ENCODE measurements at regions not wholly inside any gene's neighbourhood (a gene's known extent, or its start where the extent isn't known, plus 50 kb on each side); places are given as distances from the start of the nearest gene placed in this dataset.
"Not testable (repeated sequence)": the region's sequence is repeated elsewhere in the genome, so short reads cannot be mapped to it uniquely, and the experiment has no call there.

- DNase-seq: no peak
Measured at GRCh38 chr12:45490232-45490881, 239.1 kb upstream of the ARID2 start.

GRCh38 chr12:45494279-45494678 is 235.2 kb upstream of the ARID2 start:
- DNase-seq: no peak

DNA sequence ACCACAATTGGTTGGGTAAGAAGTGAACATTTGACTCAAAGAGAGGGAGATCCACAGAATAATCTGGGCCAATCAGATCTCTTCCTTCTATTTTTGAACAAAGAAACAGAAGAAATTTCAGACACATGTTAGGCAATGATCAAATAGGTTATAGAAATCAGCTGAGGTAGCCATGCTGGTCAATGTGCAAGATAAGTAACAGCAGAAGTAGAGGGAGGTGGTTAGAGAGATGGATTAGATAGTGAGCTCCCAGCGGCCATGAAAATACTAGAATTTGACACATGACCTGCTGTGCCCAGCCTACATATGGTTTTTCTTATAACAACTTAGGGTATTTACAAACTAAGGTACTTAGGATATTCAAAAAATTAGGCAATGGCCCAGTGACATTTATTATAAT is 230.9 kb upstream of the ARID2 start:
- DNase-seq: no peak

DNA sequence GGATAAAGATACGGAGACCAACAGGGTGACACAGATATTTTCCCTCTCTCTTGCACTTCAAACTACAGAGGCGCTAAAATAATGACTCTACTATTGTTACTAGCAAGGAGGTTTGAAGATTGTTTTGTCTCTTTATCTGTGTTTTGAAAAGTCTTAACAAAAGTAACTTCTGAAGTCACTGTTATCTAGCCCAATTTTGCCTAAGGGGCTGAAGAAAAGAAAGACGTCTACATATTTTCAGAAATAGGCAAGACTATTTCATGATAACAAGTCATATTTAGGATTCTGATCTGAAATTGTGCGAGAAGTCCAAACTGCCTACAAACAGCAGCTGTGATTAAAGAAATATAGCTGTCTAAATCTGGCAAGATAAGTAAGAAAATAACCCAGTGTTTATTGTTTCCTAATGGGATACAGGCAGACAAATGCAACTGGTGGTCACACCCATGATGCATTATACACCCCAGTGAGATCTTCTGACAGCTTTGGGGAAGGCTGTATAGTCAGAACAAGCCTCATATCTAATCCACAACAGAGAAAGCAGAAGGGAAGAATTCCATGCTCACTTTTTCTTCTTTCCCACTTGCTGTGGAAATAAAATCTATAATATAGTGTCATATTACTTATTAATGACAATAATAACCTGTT is 226.9 kb upstream of the ARID2 start:
- DNase-seq: no peak

DNA sequence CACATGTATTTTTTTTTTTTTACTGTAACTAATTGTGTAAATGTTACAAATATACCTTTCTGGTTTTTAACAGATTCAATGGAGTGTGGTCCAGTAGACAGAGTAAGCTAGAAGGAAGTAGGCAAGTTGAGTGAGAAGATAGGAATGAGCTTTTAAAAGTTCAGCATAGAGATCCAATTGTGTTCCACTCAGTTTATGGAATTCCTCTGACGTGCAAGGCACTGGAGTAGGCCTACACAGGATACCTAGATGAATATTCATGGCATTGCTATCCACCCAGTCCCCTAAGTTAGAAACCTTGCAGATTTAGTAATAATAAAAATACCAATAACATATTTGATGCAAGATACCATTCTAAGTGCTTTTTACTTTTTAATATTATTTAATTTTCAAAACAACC is 225.6 kb upstream of the ARID2 start:
- no peak for DNase-seq

GRCh38 chr12:45504316-45505010 is 225.0 kb upstream of the ARID2 start:
- no peak for DNase-seq

DNA sequence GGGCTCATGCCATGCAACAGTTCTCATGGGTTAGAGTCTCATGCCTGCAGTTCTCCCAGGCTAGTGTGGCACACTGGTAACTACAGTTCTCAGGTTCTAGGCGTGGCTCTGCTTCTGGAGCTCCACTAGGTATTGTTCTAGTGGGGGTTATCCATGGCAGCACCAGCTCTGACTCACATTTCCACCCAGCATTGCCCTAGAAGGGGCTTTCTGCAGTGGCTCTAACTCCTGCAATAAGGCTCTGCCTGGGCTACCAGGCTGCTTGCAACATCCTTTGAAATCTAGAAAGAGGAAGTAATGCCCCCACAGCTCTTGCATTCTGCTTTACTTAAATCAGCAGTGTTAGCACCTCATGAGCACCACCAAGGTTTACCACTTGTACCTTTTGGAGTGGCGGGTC is 220.3 kb upstream of the ARID2 start:
- no peak for DNase-seq

DNA sequence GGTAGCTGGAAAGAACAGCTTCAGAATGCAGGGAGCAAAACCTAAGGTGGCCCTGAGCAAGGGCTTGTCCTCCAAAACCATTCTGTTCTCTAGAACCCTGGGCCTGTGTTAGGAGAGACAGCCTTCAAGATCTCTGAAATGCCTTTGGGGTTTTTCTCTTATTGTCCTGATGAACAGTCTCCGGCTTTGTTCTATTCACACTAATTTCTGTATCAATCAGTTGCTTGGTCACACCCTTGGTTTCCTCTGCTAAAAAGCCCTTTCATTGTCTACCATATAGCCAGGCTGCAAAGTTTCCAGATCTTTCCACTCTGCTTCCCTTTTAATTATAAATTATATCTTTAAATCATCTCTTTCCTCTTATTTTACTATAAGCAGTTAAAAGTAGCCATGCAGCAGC is 219.9 kb upstream of the ARID2 start:
- DNase-seq: no peak

DNA sequence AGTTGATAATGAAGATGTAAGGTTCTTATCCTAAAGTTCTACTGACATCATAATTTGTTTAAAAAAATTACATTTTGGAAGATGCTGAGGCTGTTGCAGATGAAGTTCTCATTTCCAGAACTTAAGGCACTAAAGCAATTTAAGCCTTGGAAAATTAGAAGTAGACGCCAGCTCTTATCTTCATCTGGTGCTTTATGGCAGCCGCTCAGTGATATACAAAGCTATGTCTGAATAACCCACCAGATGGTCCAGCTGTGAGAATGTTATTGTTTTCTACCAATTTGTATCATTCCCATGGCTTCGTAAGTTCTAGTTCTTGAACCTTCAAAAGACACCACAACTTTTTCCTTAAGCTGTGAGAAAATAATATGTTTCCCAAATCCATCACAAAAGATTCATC is 212.1 kb upstream of the ARID2 start:
- no peak for DNase-seq

- DNase-seq: peak in 3 of 5 experiments; percentile 5 to 79 (median 68)
Measured at GRCh38 chr12:45518291-45519235, 210.9 kb upstream of the ARID2 start.

GRCh38 chr12:45522227-45522626 is 207.3 kb upstream of the ARID2 start:
- no peak for DNase-seq

- not testable (repeated sequence) for DNase-seq
Measured at GRCh38 chr12:45526823-45527222, 202.7 kb upstream of the ARID2 start.

DNA sequence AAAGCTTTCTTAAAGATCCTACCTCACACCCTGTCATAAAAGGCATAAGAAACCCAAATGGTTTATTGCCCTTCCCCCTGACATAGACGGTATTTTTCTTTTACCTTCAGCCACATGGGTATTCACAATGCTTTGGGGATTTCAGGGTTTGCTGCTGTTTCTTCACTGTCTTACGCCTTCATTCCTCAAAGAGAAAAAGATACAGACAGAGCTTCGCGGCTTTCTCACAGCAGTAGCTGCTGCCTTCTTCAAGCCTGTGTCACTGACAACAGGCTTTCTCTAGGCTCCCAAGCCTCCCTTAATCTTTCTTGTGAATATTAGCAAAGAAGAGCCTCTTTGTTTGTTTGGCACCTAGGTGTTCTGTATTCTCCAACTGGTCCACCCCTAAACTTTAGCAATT is 197.4 kb upstream of the ARID2 start:
- DNase-seq: no peak

- DNase-seq: no peak
Measured at GRCh38 chr12:45535610-45536180, 193.8 kb upstream of the ARID2 start.

GRCh38 chr12:45536284-45536683 is 193.2 kb upstream of the ARID2 start:
- DNase-seq: no peak

DNA sequence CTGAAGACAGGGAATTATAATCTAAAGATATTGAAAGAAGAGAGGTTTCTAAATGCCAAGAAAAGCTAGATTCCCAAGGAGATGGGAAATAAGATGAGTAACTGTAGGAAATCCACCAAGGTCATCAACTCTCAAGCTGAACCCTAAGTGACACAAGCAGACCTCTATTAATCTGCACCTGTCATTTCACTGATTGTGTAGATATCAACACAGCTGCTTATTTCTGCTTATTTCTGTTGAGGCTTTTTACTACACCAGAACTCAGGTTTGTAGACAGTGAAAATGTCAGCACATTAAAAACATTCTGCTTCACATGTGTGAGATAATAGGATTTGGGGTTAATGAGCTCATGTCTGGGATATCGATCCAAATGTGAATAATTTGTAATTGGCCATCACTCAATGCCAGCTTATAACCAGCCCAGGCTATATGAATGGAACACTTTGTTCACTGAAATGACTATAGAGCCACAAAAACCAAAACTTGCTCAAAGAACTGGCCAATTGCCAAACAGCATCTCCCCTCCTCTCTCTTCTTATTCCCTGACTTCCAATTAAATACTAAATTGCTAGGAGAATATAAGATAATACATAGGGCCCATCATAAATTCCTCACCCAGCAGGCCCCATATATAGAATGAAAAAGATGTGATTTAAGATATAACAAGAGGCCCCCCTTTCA is 188.7 kb upstream of the ARID2 start:
- DNase-seq: no peak

DNA sequence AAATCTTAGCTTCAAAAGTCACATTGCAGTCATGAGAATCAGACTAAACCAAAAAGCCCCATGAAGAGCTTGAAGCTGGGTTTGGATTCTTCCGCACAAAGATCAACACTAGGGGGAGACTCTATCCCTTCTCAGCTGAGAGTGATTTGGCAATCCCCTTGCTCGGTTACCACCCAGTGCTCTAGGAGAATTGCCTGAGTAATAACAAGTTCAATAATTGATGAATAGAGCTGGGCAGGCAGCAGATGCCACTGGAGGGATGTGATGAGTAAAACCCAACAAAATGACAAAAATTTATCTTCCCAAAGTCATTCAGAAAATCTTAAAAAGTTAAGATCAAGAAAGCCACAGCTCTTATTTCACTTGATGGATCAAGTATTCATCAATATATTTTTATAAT is 185.6 kb upstream of the ARID2 start:
- peak in 3 of 5 experiments; percentile 4 to 83 (median 24) for DNase-seq

DNA sequence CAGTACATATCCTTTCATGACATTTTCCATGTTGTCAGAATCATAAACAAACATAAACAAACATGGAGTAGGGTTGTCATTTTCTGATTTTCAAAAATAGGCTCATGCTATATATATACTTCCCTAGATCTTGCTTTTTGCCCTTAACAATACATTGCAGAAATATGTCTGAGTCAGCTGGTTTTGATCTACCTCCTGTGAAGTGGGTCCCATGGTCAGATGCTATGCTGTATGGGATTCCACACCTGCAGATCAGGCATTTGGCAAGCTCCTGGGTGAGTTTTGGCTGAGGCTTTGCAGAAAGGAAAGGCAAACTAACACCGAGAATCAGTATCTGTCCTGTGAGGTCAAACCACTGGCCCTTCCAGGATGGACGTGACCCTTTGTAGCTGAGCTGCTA is 183.0 kb upstream of the ARID2 start:
- DNase-seq: no peak

GRCh38 chr12:45547132-45547531 is 182.4 kb upstream of the ARID2 start:
- no peak for DNase-seq

- peak in 1 of 5 experiments; percentile 11 for DNase-seq
Measured at GRCh38 chr12:45547822-45548221, 181.7 kb upstream of the ARID2 start.

DNA sequence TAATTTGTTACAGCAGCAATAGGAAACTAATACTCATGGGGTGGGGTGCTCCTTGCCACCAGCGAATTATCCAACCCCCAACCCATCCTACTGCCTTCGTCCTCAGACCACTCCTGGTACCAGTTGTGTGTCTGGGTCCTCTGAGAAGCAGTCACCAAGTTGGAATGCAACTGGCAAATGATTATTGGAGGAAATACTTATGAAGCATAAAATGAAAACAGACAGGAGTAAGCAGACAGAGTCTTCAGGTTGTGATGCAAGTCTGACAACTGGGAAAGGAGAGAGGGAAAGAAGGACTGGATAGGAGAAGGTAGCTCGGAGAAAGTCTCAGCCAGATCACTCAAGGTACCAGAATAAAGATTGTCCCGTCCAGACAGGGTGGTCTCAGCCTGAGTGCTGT is 181.1 kb upstream of the ARID2 start:
- DNase-seq: no peak

GRCh38 chr12:45549337-45549902 is 180.1 kb upstream of the ARID2 start:
- no peak for DNase-seq

All from T-helper 2 cell (primary cell).